ENCODE measurements at regions not wholly inside any gene's neighbourhood (a gene's known extent, or its start where the extent isn't known, plus 50 kb on each side); places are given as distances from the start of the nearest gene placed in this dataset.

DNA sequence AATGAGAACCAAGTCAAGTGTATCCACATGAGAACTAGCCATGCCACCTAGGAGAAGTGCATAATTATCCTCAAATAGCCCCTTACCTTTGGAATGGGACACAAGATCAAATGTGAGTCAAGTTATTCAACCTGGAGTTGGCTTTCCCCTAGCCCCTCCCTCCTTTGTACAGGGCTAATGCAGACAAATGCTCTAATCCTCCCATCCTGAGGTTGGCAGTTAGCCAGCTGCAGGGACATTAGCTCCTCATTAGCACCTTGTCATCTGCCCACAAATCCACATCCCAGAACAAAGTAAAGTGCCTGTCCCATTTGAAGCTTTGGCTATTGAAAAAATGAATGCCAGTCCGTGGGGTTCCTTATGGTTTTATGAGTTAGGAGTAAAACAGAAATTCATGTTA, 294.1 kb upstream of the FANCL start:
- Mint-ChIP-seq H3K27ac (no peak overlapping the region), H3K4me3 (no peak overlapping the region), H3K9me3 (ENCODE audit: insufficient read depth) (no peaks in the 10 kb centered on the region), H3K4me1 (no peaks in the 10 kb centered on the region), H3K27me3 (peaks cover 3% of the 10 kb centered on the region)
- TF ChIP-seq EZH2 (IDR thresholded peaks at IDR 0.05; ENCODE audit: borderline replicate concordance, insufficient read depth, low read depth, low read length, poor library complexity, severe bottlenecking) = no peak
- TF ChIP-seq, protein P1, sequence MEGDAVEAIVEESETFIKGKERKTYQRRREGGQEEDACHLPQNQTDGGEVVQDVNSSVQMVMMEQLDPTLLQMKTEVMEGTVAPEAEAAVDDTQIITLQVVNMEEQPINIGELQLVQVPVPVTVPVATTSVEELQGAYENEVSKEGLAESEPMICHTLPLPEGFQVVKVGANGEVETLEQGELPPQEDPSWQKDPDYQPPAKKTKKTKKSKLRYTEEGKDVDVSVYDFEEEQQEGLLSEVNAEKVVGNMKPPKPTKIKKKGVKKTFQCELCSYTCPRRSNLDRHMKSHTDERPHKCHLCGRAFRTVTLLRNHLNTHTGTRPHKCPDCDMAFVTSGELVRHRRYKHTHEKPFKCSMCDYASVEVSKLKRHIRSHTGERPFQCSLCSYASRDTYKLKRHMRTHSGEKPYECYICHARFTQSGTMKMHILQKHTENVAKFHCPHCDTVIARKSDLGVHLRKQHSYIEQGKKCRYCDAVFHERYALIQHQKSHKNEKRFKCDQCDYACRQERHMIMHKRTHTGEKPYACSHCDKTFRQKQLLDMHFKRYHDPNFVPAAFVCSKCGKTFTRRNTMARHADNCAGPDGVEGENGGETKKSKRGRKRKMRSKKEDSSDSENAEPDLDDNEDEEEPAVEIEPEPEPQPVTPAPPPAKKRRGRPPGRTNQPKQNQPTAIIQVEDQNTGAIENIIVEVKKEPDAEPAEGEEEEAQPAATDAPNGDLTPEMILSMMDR (IDR thresholded peaks at IDR 0.05) = no peak
- H3K4me2 ChIP-seq (replicated peaks; ENCODE audit: low read depth, low read length, poor library complexity, severe bottlenecking) = no peak overlapping the region
- H3K9me3 ChIP-seq (ENCODE audit: control extremely low read depth in 1 of 3, control insufficient read depth in 2 of 3, insufficient read depth in 1 of 3, low read length in 2 of 3) = no peaks in the 10 kb centered on the region
- no peaks in the 10 kb centered on the region for H3K36me3 ChIP-seq (replicated peaks in 1 of 2; ENCODE audit: control extremely low read depth in 1 of 2, control insufficient read depth in 1 of 2, extremely low read depth in 1 of 2, insufficient read depth in 2 of 2, low read length in 1 of 2)
- no peaks in the 10 kb centered on the region for H3K4me1 ChIP-seq (ENCODE audit: control insufficient read depth in 2 of 2, insufficient read depth in 2 of 2, low read length in 2 of 2)
- no peak for ATAC-seq (ENCODE audit: low read depth)
- H3K9ac ChIP-seq (ENCODE audit: low read length) = no peak overlapping the region
- intact Hi-C loops (cut with micrococcal nuclease) = no loop called here
- ChIA-PET CTCF (no interaction called here), POLR2A (no interaction called here)
- H3K4me3 ChIP-seq (ENCODE audit: control extremely low read depth in 1 of 5, extremely low read depth in 1 of 5, insufficient read depth in 1 of 5, low read depth in 2 of 5, low read length in 4 of 5) = no peak overlapping the region
- H2AFZ ChIP-seq (ENCODE audit: insufficient read depth, low read depth, low read length, poor library complexity, severe bottlenecking) = no peak overlapping the region
- H3K27me3 ChIP-seq (replicated peaks in 1 of 4; ENCODE audit: control extremely low read depth in 1 of 4, control insufficient read depth in 3 of 4, insufficient read depth in 4 of 4, low read length in 3 of 4) = no peaks in the 10 kb centered on the region
- WGBS (ENCODE audit: insufficient coverage) = no CpG with 5 or more reads among the region's 1 CpG
- H4K20me1 ChIP-seq (ENCODE audit: control insufficient read depth, insufficient read depth, low read length, poor library complexity, severe bottlenecking) = no peaks in the 10 kb centered on the region
- H3K27ac ChIP-seq (ENCODE audit: low read length in 2 of 2) = no peak overlapping the region
- no peaks in the 10 kb centered on the region for H3K79me2 ChIP-seq (ENCODE audit: control insufficient read depth, insufficient read depth, low read length)
- DNase-seq = no peak

DNA sequence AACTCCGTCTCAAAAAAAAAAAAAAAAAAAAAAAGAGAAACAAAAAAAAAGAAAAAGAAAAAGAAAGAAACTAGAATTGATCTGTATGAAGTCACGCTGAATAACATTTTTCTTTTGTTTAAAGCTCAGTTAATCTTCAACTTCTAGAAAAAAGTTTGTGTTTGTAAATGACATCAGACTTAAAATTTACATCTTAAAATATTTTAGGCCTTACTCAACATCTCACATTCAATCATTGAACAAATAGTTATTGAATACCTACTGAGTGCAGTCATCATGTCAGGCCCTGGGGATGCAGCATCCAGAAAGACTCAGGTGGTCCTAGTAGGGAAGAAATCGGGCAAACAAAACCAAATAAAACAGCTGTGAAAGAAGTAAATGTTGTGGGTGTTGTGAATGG, 292.3 kb upstream of the FANCL start:
- no peaks in the 10 kb centered on the region for H3K27me3 ChIP-seq (replicated peaks in 1 of 4; ENCODE audit: control extremely low read depth in 1 of 4, control insufficient read depth in 3 of 4, insufficient read depth in 4 of 4, low read length in 3 of 4)
- no peak overlapping the region for H3K4me2 ChIP-seq (replicated peaks; ENCODE audit: low read depth, low read length, poor library complexity, severe bottlenecking)
- H3K79me2 ChIP-seq (ENCODE audit: control insufficient read depth, insufficient read depth, low read length) = no peaks in the 10 kb centered on the region
- no peak overlapping the region for H2AFZ ChIP-seq (ENCODE audit: insufficient read depth, low read depth, low read length, poor library complexity, severe bottlenecking)
- H3K9me3 ChIP-seq (ENCODE audit: control extremely low read depth in 1 of 3, control insufficient read depth in 2 of 3, insufficient read depth in 1 of 3, low read length in 2 of 3) = no peaks in the 10 kb centered on the region
- no peaks in the 10 kb centered on the region for H4K20me1 ChIP-seq (ENCODE audit: control insufficient read depth, insufficient read depth, low read length, poor library complexity, severe bottlenecking)
- no peaks in the 10 kb centered on the region for H3K9me3 Mint-ChIP-seq (ENCODE audit: insufficient read depth)
- no peak overlapping the region for H3K27ac Mint-ChIP-seq
- ChIA-PET CTCF (no interaction called here), POLR2A (interaction anchor here (0.7 kb wide), 1 partner anchor 82 kb away, joined by 9 read pairs; no protein-coding TSS in a partner anchor)
- H3K27ac ChIP-seq (ENCODE audit: low read length in 2 of 2) = no peak overlapping the region
- no peak for DNase-seq
- peaks cover 3% of the 10 kb centered on the region for H3K27me3 Mint-ChIP-seq
- intact Hi-C loops (cut with micrococcal nuclease) = no loop called here
- no peak for ATAC-seq (ENCODE audit: low read depth)
- H3K4me3 Mint-ChIP-seq = no peak overlapping the region
- WGBS (ENCODE audit: insufficient coverage) = 67% methylated on average over 1 of the region's 3 CpGs
- H3K4me3 ChIP-seq (ENCODE audit: control extremely low read depth in 1 of 5, extremely low read depth in 1 of 5, insufficient read depth in 1 of 5, low read depth in 2 of 5, low read length in 4 of 5) = no peak overlapping the region
- no peak overlapping the region for H3K9ac ChIP-seq (ENCODE audit: low read length)
- no peaks in the 10 kb centered on the region for H3K36me3 ChIP-seq (replicated peaks in 1 of 2; ENCODE audit: control extremely low read depth in 1 of 2, control insufficient read depth in 1 of 2, extremely low read depth in 1 of 2, insufficient read depth in 2 of 2, low read length in 1 of 2)
- no peaks in the 10 kb centered on the region for H3K4me1 ChIP-seq (ENCODE audit: control insufficient read depth in 2 of 2, insufficient read depth in 2 of 2, low read length in 2 of 2)
- no peak for TF ChIP-seq EZH2 (IDR thresholded peaks at IDR 0.05; ENCODE audit: borderline replicate concordance, insufficient read depth, low read depth, low read length, poor library complexity, severe bottlenecking)
- TF ChIP-seq, protein P1 (IDR thresholded peaks at IDR 0.05) = no peak
- no peaks in the 10 kb centered on the region for H3K4me1 Mint-ChIP-seq
